Ishikawa (cell line): ENCODE measurements at regions not wholly inside any gene's neighbourhood (a gene's known extent, or its start where the extent isn't known, plus 50 kb on each side); places are given as distances from the start of the nearest gene placed in this dataset.

Experiments used
- CEBPB ChIP-seq: IDR thresholded peaks from 2 replicates; pipeline ENCODE4 v1.6.1; 2012
- CREB1 ChIP-seq: IDR thresholded peaks from 2 replicates; pipeline ENCODE4 v1.6.1; 2012; ENCODE audit warnings: low read depth
- EP300 ChIP-seq: IDR thresholded peaks from 2 replicates; pipeline ENCODE4 v1.6.1; 2012; ENCODE audit warnings: borderline replicate concordance
- MAX ChIP-seq: IDR thresholded peaks from 2 replicates; pipeline ENCODE4 v1.6.1; 2012
- NFIC ChIP-seq: IDR thresholded peaks from 2 replicates; pipeline ENCODE4 v1.6.1; 2012
- RAD21 ChIP-seq: IDR thresholded peaks from 2 replicates; pipeline ENCODE4 v1.6.1; 2012; ENCODE audit warnings: low read depth
- REST ChIP-seq: IDR thresholded peaks from 2 replicates; pipeline ENCODE4 v1.6.1; 2012; ENCODE audit warnings: low read depth, mild to moderate bottlenecking
- TAF1 ChIP-seq: IDR thresholded peaks from 2 replicates; pipeline ENCODE4 v1.6.1; 2012; ENCODE audit warnings: low read depth, mild to moderate bottlenecking
- TCF12 ChIP-seq: IDR thresholded peaks from 2 replicates; pipeline ENCODE4 v1.6.1; 2012; ENCODE audit warnings: low read depth
- TEAD4 ChIP-seq: IDR thresholded peaks from 2 replicates; pipeline ENCODE4 v1.6.1; 2012
- USF1 ChIP-seq: IDR thresholded peaks from 2 replicates; pipeline ENCODE4 v1.6.1; 2012
- YY1 ChIP-seq: IDR thresholded peaks from 2 replicates; pipeline ENCODE4 v1.6.1; 2012; ENCODE audit warnings: low read depth
- ZBTB7A ChIP-seq: IDR thresholded peaks from 2 replicates; pipeline ENCODE4 v1.6.1; 2012; ENCODE audit warnings: low read depth

GRCh38 chr9:81146684-81147337 lies 542.5 kb downstream of the TLE1 start:
- TF ChIP-seq ZBTB7A: no peak
- TF ChIP-seq TAF1: no peak
- TF ChIP-seq MAX: no peak
- TF ChIP-seq YY1: no peak
- TF ChIP-seq RAD21: no peak
- no peak for TF ChIP-seq EP300
- no peak for TF ChIP-seq TCF12
- no peak for TF ChIP-seq REST
- TF ChIP-seq NFIC: no peak
- TF ChIP-seq CREB1: no peak
- no peak for TF ChIP-seq CEBPB
- TF ChIP-seq USF1: no peak
- no peak for TF ChIP-seq TEAD4
